CD4-positive, alpha-beta T cell treated with Interferon alpha-2 for 1 hour (primary cell): ENCODE measurements at regions not wholly inside any gene's neighbourhood (a gene's known extent, or its start where the extent isn't known, plus 50 kb on each side); places are given as distances from the start of the nearest gene placed in this dataset.
A peak's percentile ranks its signal among the peaks of the same experiment; 100 is the strongest.
"Not testable (repeated sequence)": the region's sequence is repeated elsewhere in the genome, so short reads cannot be mapped to it uniquely, and the experiment has no call there.

Experiments
- DNase-seq, 2 donors: peaks; one replicate each; pipeline ENCODE4 v3.0.0-alpha.2; 2020 to 2022

DNA sequence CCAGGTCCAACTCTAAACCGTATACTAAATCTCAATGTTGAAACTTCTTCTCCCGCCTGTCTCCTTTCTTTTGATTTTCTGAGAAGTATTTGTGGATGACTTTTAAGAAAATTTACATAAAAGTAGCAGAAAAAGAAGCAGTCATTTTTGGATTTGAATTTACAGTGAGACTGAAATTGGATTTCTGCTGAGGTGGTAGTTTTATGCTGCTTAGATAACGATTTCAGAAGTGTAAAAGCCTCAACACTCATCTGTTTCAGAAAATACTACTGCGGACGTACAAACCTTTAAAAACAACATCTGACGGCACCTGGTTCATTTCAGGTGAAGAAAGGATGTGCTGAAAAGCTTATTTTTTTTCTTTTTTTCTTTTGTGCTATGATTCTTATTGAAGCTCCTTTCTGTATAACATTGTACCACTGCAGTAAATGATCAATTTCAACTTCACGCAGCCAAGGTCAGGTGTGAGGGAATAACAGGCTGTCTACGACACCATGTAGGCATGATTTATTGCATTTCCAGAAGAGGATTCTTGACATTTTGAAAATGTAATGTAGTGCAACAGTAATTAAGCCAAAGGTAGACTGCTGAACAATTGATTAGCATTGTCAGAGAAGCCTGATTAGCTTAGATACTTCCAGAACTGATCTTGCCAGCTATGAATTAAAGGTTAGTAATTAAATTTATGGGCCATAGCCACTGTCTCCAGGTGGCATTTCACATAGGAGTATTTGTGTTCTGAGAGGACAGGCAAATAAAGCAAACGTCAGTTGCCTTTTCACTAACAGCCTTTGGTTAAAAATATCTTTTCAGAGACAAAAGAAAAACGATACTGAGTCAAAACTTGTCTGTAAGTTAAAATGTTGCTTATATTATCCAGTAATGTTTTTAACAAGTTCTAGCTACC lies 134.6 kb upstream of the KBTBD8 start:
- DNase-seq: no peak

DNA sequence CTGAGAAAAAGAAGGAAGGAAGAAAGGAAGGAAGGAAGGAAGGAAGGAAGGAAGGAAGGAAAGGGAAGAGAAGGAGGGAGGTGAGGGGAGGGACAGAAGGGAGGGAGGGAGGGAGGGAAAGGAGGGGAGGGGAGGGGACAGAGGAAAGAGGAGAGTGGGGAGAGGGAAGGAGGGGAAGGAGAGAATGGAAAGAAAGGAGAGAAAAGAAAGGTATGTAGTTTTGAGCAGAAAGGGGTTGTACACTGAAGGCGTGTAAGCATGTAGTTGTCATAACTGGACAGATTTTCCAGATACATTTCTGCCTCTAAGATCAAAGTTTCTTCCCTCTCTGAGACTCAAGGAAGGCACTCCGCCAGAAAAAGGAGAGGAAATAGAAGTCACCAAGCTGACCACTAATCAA lies 113.4 kb upstream of the KBTBD8 start:
- DNase-seq: no peak

DNA sequence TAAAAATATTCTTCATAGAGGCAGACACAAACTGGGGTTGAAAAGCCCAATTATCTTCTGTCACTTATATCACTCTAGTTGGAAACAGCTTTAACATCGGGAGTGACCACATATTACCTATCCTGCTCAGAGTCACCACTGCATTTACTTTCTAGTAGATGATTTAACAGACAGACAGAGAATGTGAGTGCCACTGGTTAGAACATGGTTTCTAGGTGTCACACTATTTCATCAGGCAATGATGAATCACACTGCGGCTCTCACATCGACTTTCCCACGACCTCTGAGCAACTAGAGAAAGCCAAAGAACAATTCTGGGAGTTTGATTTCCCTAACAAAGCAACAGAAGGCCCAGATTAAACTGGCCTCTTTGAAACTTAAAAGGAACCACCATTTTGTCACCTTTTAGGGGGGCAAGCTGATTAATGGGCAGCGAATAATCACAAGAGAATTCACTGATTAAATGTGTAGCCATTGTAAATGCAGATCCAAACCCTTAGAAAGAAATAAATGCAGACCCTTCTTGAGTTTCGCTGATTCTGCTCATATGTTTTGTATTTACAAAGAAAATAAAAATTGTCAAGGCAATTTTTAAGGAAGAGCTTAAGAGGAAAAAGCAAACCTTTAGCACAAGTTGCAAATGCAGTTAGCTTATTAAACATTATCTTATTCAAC lies 112.6 kb upstream of the KBTBD8 start:
- peak in 1 of 2 donors; percentile 2 for DNase-seq

DNA sequence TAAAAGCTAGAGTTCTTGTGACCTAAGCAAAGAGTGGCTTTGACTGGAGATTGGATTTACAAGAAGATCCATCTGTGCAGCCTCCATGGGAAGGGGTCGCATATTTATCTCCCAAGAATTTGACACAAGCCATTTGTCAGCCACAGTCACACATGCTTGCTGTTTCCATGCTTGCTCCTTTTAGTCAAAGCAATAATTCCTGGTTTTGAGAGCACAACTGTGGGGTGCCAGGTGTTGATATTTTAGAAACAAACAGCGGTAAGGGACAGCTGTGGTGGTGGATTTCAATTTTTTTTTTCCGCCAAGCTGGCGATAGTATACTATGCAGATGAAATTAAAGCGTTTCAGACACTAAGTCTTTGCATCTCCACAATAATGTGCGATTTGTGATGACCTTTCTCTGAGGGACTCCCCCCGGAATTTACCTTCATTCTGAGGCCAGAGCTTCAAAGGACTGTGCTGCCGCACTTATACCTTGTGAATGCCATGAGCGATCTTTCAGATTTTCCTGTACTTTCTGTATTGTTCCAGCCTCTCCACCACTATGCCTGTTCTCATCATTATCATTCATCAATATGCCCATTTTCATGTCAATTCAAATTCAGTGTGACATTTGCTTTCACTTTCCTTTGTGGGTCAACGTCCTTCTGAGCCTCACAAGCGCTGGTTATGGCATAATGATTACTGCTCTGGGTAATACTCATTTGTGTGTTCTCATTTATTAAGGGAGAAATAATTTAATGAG lies 108.2 kb upstream of the KBTBD8 start:
- no peak for DNase-seq

DNA sequence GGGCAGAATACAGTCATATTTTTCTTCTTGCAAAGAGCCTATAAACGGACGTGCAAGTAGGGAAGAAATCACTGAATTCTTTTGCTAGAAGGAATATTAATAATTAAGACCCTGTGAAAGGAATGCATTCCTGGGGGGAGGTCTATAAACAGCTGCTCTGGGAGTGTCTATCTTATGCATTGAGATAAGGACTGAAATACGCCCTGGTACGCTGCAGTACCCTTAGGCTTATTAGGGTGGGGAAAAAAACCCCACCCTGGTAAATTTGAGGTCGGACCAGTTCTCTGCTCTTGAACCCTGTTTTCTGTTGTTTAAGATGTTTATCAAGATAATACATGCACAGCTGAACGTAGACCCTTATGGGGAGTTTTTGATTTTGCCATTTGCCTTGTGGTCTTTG lies 100.0 kb upstream of the KBTBD8 start:
- no peak for DNase-seq

DNA sequence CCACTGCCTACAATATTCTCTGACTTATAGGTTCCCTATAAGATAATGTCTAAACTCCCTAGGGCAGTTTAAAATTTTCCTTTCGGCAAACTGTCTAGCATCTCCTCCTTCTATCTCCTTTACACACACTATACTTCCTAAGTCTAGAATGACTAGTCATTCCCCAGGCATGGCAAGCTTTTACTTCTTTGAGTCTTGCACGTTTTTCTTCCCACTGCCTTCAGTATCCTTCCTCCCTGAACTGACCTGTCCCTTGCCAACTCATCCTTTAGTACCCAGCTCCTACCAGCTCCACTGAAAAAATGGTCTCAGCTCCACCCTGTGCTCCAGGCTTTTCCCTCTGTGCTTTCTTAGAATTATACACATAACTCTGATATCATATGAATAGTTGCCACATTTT lies 93.8 kb upstream of the KBTBD8 start:
- no peak for DNase-seq

DNA sequence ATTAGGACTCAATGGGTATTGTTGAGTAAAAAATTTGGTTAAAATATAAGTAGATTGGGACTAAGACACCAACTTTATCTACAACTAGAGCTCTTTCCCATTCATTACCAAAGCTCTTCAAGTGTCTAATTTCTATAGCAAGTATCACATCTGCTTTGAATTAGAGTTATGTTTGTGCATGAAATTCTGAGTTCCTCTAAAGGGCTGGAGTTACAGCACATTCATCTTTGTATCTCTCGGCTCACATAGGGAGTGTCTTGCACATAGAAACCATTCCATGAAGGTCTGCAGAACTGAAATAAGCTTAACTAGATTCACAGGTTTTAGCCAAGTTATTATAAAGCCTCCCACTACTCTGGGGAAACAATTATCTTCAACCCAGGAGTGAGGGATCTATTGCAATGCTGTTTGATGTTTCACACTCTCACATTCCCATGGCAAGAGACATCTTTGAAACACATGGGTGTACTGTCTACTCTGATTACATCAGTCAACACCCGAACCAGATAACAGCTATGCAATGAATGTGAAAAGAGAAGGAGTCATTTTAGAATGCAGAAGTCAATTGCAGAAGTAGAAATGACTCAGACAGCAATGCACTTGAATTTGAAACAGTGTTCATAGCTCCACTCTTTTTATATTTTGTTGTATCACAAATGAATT lies 93.1 kb upstream of the KBTBD8 start:
- DNase-seq: no peak

DNA sequence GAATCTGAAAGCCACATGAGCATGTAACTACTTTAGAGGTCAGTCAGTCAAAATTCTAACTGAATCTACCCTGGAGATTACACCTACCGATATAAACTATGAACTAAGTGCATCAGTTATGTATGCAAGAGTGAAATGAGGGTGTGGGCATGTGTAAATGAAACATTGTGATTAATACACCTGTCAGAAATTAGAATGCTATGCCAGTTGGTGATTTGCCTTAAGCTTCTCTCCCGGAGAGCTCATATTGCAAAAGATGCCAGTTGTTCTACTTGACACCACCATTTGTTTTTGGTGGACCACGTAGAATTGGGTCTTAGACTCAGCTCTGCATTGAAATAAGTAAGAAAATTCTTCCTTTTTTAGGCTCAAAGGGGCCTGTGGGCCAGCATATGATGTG lies 91.0 kb upstream of the KBTBD8 start:
- DNase-seq: no peak

DNA sequence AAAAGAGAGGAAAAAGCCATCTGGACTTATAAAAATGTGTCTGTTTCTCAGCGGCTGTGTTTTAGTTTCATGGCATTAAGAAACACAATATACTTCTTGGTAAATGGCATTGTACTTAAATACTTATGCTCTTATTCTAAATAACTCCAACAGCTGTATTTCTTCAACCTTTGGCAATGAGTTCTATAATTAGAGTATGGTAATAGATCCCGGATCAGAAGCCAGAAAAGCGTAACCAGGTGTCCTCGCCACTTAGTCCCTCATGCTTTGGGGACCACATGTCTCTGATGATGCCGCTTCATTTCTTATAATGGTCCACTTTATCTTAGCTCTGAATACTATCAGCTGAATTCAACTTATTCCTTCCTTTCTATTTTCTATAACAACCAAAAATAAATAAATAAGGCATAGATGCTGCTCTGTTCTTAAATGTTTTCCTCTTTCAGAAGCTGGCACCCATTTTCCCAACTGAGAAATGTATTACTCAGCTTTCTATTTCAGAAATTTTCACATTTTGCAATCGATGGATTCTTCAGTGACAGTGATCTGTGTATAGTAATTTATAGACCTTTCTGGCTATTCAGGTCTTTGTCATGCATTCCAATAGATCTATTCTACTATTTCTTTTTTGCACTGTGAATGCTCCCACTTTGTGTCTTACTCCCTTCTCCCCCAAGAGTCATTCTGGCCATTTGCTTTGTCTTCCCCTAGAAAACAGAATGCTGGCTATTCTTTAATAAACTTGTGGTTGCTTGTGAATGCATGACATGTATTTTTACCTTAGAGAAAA lies 87.6 kb upstream of the KBTBD8 start:
- DNase-seq: no peak

DNA sequence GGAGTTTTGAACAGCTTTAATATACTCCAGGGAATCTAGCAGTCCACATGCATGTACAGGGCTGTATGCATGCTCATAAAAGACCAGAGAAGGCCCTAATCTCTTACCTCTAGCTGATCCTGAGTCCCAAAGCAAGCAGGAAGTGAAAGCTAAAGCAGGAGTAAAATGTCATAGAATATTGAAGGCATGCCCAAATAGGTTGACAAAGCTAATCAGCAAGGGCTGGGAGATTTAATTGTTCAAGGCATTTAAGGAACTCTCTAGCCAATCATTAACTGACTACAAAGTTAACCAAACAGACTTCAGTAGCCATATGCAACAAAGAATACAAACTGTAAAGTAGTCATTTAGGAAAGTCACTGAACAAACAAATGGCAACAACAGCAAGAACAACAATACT lies 85.8 kb upstream of the KBTBD8 start:
- no peak for DNase-seq

DNA sequence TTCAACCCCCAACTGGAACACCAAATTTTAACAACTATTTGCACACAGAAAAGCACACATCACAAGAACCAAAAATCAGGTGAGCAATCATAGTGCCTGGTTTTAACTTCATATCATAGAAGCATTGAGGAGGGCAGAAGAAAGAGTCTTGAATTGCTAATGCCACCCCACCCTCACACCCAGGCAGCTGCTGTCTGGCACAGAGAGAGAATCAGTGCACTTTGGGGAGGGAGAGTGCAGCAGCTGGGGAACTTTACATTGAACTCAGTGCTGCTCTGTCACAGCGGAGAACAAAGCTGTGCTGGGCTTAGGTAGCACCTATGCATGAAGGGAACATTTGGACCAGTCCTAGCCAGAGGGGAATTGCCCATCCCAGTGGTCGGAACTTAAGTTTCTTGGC lies 76.0 kb upstream of the KBTBD8 start:
- no peak for DNase-seq

DNA sequence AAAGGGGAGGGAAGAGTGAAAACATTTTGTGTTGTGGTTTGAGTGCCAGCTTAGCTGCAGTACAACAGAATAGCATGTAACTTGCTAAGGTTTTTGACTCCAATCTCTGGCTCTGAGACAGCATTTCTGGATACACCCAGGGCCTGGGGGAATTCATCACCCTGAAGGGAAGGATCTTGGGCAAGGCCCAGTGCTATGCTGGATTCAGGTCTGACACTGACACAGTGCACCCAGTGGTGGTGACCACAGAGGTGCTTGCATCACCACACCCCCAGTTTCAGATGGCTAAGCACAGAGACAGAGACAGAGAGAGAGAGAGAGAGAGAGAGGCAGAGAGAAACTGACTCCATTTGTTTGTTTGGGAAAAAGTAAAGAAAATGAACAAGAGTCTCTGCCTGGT lies 74.1 kb upstream of the KBTBD8 start:
- no peak for DNase-seq

DNA sequence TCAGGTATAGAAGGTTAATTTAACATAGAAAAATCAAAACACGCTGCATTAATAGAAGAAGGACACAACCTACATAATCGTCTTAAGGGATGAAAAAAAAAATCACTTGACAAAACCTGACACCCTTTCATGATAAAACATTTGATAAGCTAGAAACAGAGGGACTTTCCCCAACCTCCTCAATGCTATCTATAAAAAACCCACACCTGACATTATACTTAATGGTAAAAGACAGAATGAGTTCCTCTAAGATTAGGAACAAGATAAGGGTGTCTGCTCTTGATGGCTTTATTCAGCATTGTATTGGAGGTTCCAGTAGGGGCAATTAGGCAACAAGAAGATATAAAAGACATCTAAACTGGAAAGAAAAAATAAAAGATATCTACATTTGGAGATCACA lies 69.9 kb upstream of the KBTBD8 start:
- DNase-seq: no peak

DNA sequence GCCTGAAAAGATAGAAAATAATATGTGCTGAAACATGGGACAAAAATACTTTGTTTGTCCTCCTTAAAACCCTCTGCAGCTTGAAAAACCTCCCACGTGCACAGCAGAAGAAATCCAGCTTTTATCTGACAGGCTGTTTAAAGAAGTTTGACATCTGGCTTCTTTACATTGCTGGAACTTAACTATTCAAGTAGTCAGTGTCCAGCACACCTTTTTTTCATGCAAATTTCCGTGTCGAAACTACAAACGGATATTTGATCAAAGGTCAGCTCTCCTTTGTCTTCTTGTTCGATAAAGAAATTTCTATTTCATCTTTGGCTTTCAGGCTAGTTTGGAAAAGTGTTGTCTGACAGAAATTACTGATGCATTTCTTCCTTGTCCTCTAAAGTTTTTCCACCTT lies 66.8 kb upstream of the KBTBD8 start:
- no peak for DNase-seq

DNA sequence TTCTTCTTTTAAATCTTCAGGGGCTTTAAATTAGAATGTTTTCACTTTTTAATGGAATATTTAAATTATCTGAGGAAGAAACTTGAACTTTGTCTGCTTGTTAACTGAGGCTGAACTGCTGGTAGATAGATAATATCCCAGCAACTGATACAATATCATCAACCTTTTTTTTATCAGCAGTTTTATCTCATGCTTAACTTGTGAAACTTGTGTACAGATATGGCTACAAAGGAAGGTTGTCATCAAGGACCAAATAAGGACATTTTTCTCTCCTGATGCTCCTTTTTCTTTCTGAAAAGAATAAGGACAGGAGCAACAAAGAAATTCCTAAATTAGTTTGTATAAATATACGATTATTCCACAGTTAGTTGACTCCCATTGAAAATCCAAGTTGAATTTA lies 66.4 kb upstream of the KBTBD8 start:
- no peak for DNase-seq

DNA sequence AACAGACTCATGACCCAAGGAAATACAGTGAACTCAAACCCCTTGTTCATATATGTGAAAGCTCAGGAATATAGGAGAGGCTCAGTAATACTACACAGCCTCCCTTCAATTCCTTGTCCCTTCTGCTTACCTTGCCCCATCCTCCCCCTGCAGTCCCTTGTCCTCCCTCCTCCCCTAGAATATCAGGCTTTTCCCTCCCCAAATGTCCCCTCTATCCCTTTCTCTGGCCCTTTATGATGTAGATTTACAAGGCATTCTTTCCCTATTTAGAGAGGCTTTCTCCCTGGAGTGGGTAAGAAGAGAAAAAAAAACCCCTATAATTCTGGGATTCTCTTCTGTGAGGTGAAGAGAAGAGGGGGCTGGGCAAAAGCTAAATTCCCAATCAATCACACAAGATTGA lies 64.9 kb upstream of the KBTBD8 start:
- DNase-seq: no peak

DNA sequence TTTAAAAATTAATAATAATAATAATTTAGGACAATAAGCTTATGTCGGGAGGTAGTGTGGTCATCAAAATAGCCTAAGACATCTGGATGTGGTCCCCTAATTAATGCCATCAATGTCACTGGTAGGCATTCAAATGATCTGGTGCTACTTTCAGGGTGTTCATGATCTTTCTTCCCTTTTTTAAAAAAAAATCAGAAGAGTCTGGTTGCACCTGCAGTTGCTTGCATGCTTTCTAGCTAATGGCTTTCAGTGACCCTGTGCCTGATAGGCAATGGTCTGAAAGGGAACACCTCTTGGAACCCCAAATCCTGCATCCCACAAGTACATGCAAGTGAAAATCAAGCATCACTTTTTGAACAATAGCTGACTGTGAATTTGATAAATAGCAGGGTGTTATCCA lies 64.1 kb upstream of the KBTBD8 start:
- no peak for DNase-seq

DNA sequence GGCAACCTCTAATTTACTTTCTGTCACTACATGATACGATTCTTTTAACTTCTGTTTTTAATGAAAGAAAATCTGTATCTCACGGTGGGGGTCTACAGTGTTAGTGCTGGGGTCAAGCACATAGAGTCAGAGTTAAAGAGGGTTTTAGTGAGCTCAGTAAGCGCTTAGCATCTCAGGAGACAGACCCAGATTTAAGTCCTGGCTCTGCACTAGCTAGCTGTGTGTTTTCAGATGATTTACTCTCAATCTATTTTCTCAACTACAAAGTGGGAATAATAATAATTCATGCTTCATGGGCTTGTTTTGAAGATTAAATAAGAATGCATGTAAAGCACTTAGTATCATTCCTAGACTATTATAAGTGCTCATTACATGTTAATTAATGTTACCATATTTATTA lies 63.4 kb upstream of the KBTBD8 start:
- DNase-seq: no peak

DNA sequence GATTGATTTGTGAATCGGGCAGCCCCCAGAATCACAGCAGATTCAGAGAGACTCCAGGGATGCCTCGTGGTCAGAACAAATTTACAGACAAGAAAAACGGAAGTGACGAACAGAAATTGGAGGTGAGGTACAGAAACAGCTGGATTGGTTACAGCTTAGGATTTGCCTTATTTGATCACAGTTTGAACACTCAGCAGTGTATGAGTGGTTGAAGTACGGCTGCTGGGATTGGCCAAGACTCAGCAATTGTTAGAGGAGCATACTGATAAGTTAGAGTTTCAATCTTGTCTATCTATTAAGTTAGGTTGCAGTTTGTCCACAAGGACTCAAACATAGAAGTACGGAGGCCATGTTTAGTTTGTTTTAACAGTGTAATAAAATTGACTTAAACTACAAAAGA lies 61.1 kb upstream of the KBTBD8 start:
- DNase-seq: not testable (repeated sequence)

DNA sequence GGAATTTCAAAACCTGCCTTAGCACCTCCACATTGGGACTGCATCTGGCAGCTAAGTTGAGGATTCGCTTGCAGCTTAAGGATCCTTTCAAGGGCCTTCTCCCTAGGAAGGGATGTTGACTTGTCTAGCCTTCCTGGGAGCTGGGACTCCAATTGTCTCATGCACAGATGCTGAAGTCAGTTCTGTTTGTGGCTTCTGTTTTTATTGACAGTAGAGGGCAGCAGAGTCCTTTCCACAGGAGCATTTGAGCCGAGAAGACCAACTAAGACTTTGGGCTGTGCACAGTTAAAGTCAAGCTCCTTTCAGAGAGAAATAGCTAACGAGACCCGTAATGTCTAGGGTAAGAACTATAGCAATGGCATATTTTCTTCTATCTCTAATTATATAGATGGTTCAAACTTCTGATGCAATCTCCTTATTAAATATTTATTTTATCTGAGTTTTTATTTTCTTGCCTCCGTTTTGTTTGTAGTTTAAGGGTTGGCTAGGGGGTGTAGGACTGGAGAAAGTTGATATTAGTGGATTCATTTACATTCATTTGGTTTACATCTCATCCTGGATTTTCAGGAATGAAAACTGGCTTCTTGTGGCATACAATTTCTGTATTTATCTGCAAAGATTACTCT lies 59.7 kb upstream of the KBTBD8 start:
- peak; percentile 23 to 57 for DNase-seq

DNA sequence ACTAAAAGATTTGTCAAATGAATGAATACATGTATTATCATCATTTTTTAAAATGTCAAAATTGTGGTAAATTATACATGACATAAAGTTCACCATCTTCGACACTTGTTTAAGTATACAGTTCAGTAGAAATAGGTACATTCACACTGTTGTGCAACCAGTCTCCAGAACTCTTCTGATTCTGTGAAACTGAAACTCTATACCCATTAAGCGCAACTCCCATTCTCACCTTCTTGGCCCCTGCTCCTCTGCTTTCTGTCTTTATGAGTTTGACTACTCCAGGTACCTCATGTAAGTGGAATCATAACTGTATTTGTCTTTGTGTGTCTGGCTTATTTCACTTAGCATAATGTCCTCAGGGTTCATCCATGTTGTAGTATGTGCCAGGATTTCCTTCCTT lies 50.1 kb upstream of the KBTBD8 start:
- DNase-seq: no peak
